Vagina (tissue), 2 donors: ENCODE measurements at regions not wholly inside any gene's neighbourhood (a gene's known extent, or its start where the extent isn't known, plus 50 kb on each side); places are given as distances from the start of the nearest gene placed in this dataset.

Experiments
- CTCF ChIP-seq, 3 experiments: fragments of 450-650 bp in 2 of 3; fragments of 200-600 bp in 1 of 3; sonication (generic) in 1 of 3; IDR thresholded peaks; one replicate each; pipeline ENCODE4 v1.5.1; 2017 to 2019; ENCODE audit warnings: antibody characterized with exemption in 3 of 3, mild to moderate bottlenecking in 2 of 3, moderate library complexity in 2 of 3
- POLR2A ChIP-seq, 2 donors: fragments of 450-650 bp; IDR thresholded peaks; one replicate each; pipeline ENCODE4 v1.6.1; 2017; ENCODE audit warnings: antibody characterized with exemption in 2 of 2, mild to moderate bottlenecking in 2 of 2, moderate library complexity in 2 of 2
- POLR2AphosphoS5 ChIP-seq, 2 donors: sonication (generic); formaldehyde crosslinking; IDR thresholded peaks; one replicate each; pipeline ENCODE4 v1.9.0; 2017; ENCODE audit warnings: antibody characterized with exemption in 2 of 2, mild to moderate bottlenecking in 2 of 2, low read depth in 1 of 2; ENCODE audit not compliant: insufficient read depth in 1 of 2

- TF ChIP-seq POLR2A (IDR thresholded peaks at IDR 0.05) = no peak
- TF ChIP-seq CTCF (IDR thresholded peaks at IDR 0.05) = no peak
- TF ChIP-seq POLR2AphosphoS5 (IDR thresholded peaks at IDR 0.05; ENCODE audit: insufficient read depth in 1 of 2, low read depth in 1 of 2) = no peak
Observed at GRCh38 chr2:147374423-147374811, 470.4 kb upstream of the ACVR2A start.
